ENCODE measurements at regions not wholly inside any gene's neighbourhood (a gene's known extent, or its start where the extent isn't known, plus 50 kb on each side); places are given as distances from the start of the nearest gene placed in this dataset.
"Not testable (repeated sequence)": the region's sequence is repeated elsewhere in the genome, so short reads cannot be mapped to it uniquely, and the experiment has no call there.

DNA sequence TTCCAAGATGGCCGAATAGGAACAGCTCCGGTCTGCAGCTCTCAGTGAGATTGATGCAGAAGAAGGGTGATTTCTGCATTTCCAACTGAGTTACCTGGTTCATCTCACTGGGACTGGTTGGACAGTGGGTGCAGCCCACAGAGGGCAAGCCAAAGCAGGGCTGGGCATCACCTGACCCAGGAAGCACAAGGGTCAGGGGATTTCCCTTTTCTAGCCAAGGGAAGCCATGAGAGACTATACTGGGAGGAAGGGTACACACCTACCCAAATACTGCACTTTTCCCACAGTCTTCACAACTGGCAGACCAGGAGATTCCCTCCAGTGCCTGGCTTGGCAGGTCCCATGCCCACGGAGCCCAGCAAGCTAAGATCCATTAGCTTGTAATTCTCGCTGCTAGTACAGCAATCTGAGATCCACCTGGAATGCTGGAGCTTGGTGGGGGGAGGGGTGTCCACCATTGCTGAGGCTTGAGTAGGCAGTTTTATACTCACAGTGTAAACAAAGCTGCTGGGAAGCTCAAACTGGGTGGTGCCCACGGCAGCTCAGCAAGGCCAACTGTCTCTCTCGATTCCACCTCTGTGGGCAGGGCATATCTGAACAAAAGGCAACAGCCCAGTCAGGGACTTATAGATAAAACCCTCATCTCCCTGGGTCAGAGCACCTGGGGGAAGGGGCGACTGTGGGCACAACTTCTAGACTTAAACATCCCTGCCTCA lies 365.8 kb downstream of the SPRY2 start:
- not testable (repeated sequence) for DNase-seq

GRCh38 chr13:79973533-79973963 lies 367.4 kb downstream of the SPRY2 start:
- peak; percentile 10 for DNase-seq

GRCh38 chr13:79972066-79972569 lies 368.8 kb downstream of the SPRY2 start:
- no peak for DNase-seq

GRCh38 chr13:79966493-79966895 lies 374.4 kb downstream of the SPRY2 start:
- no peak for DNase-seq

- no peak for DNase-seq
Observed at GRCh38 chr13:79966059-79966458, 374.9 kb downstream of the SPRY2 start.

DNA sequence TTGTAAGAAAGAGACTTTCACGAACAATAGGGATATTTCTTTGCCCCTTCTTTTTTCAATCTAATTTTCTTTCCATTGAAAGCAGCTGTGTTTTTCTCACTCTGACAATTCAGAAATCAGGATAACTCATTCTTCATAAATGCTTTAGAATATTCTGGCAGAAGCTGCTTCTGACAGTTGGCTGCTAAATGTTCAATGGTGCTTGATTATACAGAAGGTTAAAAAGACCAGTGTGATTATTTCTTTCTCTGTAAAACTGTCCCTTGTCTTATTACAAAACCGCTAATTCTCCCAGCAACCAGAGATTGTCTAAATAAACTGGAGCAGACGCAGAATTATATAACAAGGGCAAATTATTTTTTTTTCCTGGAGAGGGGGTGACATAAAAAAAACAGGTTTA lies 394.4 kb downstream of the SPRY2 start:
- no peak for DNase-seq

- DNase-seq, result no peak
Observed at GRCh38 chr13:79943346-79944023, 397.4 kb downstream of the SPRY2 start.

DNA sequence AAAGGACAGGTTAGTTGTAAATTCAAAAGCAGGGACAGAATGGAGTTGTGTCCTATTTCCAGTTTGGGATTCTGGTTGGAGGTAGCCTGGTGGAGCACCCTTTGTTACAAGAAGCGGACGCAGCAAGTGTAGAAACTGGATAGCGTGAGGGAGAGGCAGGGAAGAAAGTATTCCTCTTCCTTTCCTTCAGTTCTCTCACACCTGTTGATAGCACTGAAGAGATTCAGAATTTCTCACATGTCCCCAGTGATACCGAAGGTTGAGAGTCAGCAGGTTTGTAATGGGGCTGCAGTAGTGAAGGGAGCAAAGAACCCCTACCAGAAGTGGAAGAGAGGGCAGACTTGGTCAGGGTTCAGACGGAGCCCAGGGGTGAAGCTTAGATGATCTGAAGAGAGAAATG lies 399.2 kb downstream of the SPRY2 start:
- no peak for DNase-seq

GRCh38 chr13:79939689-79940088 lies 401.2 kb downstream of the SPRY2 start:
- no peak for DNase-seq

DNA sequence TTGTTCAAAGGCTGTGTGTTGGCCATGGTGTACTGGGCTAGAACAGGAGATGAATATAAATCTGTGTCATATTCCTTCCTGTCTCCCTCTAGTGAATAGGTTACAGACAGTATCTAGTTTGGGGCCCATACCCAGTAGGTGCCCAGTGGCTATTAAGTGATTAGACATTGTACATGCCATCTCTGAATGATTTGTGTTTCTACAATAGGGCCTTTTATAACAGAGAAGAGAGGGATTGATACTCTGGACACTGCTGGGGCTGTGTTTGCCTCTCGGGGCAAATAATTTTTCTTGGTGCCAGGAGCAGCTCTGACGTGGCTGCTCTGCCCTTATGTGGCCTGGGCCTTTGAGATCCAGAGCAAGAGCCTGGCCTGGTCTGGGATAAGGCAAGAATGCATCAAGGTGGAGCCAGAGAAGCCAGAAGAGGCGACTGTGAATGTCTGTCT lies 403.1 kb downstream of the SPRY2 start:
- DNase-seq, result no peak

- no peak for DNase-seq
Observed at GRCh38 chr13:79937311-79937710, 403.6 kb downstream of the SPRY2 start.

DNA sequence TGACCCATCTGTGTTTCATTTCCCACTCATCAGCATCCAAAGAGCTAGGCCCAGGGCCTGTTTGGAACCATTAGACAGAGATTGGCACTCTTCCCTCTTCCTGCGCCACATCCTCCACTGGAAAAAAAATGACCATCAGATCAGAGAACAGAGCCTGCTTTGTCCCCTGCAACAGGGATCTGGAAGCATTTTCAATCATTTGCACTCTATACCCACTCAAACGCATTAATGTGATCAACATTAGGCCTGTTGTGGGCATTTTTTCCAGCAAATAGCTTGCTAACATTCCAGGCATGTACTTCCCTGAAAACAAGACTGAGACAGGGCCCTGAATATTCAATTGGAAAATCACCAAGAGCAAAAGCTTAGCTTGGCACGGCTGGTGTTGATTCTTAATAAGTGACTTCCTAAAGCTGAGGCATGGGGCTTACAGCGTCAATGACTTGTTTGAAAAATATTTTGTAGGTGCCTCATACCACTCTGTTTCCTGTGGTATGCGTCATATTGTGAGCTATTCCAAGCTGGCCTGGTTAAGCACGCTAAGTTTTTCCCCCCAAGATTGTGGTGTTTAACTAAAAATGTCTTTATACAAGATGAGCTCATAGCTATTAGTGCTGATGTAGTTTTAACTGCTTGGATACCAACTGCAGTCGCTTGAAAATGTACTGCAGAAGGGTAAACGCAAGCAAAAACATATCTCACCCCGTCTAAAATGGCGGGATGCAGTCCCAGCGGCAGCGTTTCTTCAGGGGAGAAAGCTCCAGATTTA lies 404.4 kb downstream of the SPRY2 start:
- DNase-seq, result peak; percentile 87

DNA sequence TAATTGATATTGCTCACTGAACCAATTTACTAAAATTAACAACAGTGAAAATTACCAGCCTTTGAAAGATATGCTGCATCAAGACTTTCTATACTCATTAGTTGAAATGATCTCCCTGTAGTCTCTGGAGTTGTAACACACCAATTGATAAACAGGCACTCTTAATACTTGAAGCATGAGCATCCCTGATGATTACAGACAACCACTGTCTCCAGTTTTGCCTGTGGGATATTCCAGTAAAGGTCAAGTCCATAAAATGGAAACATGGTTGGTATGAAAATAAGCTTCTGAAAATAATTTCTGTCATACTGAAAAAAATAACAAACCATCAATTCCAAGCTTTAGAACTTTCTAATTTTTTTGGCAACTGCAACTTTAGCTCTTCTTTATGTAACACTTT lies 405.8 kb downstream of the SPRY2 start:
- DNase-seq, result no peak

- DNase-seq, result no peak
Observed at GRCh38 chr13:79933389-79933788, 407.5 kb downstream of the SPRY2 start.

- DNase-seq, result no peak
Observed at GRCh38 chr13:79932556-79932955, 408.4 kb downstream of the SPRY2 start.

- DNase-seq, result not testable (repeated sequence)
Observed at GRCh38 chr13:79923973-79924556, 416.9 kb downstream of the SPRY2 start.

GRCh38 chr13:79919091-79919490 lies 421.8 kb downstream of the SPRY2 start:
- DNase-seq, result no peak

DNA sequence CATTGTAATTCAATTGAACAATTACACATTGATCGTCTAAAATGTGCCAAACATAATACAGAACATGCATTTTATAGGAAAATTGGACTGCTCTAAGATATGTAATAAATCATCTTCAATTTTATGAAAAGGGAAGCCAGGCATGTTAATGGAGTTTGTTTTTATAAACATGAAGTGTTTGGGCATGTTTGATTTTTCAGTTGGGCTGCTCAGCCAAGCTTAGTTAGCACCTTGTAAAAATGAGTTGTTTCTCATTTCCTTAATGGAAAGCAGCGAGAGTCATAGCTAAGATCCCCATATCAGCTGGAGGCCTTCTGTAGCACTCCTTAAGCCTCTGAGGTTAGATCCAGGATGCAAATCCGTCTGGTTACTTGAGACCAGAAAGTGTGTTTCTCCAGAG lies 422.3 kb downstream of the SPRY2 start:
- DNase-seq, result peak; percentile 43

DNA sequence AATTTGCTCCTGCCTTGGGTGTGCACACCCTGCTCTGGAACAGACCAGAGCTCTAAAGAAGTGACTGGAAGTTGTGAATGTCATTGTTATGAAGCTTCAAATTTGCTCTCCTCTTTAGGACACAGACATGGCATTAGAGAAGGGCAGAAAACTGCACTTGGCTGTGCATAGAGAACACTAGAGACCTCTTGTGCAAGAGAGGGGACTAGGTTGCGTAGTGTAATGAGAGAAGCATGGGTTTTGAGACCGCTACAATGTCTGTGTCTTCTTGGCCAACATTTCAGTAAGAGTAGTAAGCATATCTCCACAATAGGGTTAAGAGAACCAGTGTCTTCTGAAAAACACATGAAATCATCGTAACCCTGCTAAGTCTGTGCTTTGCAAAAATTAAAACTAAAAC lies 423.3 kb downstream of the SPRY2 start:
- no peak for DNase-seq

- DNase-seq, result peak; percentile 54
Observed at GRCh38 chr13:79915114-79915811, 425.7 kb downstream of the SPRY2 start.

DNA sequence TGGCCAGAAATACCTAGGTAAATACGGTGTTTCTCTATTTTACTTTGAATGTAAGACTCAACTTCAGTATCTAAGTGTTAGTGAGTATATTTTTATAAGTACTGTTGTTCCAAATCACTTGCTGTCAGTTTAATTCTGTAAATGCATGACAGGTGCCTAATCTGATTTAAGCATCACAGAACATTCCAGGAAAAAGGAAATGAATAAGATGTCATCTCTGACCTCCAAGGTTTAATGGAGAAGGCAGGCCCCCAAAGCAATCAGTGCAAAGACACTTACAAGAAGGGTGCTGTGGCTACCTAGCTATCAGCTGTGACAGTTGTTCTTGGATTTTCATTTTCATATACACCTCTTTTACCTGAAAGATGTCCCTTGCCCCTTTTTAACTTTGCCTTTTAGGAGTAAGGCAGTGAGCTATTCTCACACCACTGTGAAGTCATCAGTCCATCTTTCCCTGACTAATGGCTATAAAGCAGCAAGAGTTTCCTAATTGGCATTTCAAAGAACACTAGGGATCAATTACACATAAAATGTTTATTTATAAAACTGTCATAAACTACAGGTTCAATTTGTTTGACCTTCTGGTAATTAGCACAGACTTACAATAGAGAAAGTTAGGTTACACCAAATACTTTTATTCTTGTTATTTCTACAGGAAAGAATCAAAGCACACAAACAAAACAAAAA lies 427.6 kb downstream of the SPRY2 start:
- no peak for DNase-seq
